NCI-H524 (cell line): ENCODE measurements at regions not wholly inside any gene's neighbourhood (a gene's known extent, or its start where the extent isn't known, plus 50 kb on each side); places are given as distances from the start of the nearest gene placed in this dataset.

Source experiments
- DNase-seq, 2 experiments: peaks; one replicate each; lab custom pipeline; 2025; lab: John Stamatoyannopoulos, UW

- no peak for DNase-seq
Measured at GRCh38 chr14:61132336-61132735, 148.8 kb downstream of the TMEM30B start.

- no peak for DNase-seq
Measured at GRCh38 chr14:61130512-61131260, 149.6 kb downstream of the SLC38A6 start.

GRCh38 chr14:61129168-61129745 lies 148.2 kb downstream of the SLC38A6 start:
- no peak for DNase-seq

GRCh38 chr14:61128382-61129167 lies 147.5 kb downstream of the SLC38A6 start:
- DNase-seq = no peak

GRCh38 chr14:61126603-61127498 lies 145.8 kb downstream of the SLC38A6 start:
- DNase-seq = peak in 1 of 2 experiments; percentile 55

- peak in 1 of 2 experiments; percentile 67 for DNase-seq
Measured at GRCh38 chr14:61125867-61126572, 145.0 kb downstream of the SLC38A6 start.

- DNase-seq = no peak
Measured at GRCh38 chr14:61125041-61125866, 144.2 kb downstream of the SLC38A6 start.

GRCh38 chr14:61122862-61123261 lies 141.8 kb downstream of the SLC38A6 start:
- no peak for DNase-seq

- no peak for DNase-seq
Measured at GRCh38 chr14:61121355-61121787, 140.3 kb downstream of the SLC38A6 start.

GRCh38 chr14:61120576-61120975 lies 139.5 kb downstream of the SLC38A6 start:
- DNase-seq = no peak

GRCh38 chr14:61119006-61119405 lies 138.0 kb downstream of the SLC38A6 start:
- DNase-seq = no peak

- no peak for DNase-seq
Measured at GRCh38 chr14:61116369-61116768, 135.3 kb downstream of the SLC38A6 start.

GRCh38 chr14:61113561-61114225 lies 132.6 kb downstream of the SLC38A6 start:
- DNase-seq = peak; percentile 99 to 100

- DNase-seq = no peak
Measured at GRCh38 chr14:61112506-61112905, 131.5 kb downstream of the SLC38A6 start.

GRCh38 chr14:61111731-61112130 lies 130.7 kb downstream of the SLC38A6 start:
- no peak for DNase-seq

GRCh38 chr14:61111209-61111665 lies 130.2 kb downstream of the SLC38A6 start:
- no peak for DNase-seq

GRCh38 chr14:61110316-61111082 lies 129.5 kb downstream of the SLC38A6 start:
- DNase-seq = no peak

GRCh38 chr14:61109288-61109687 lies 128.2 kb downstream of the SLC38A6 start:
- DNase-seq = no peak
